Nephron (organoid): ENCODE measurements at regions not wholly inside any gene's neighbourhood (a gene's known extent, or its start where the extent isn't known, plus 50 kb on each side); places are given as distances from the start of the nearest gene placed in this dataset.
"Not testable (repeated sequence)": the region's sequence is repeated elsewhere in the genome, so short reads cannot be mapped to it uniquely, and the experiment has no call there.

ENCODE experiments used
- H3K27ac Mint-ChIP-seq, 3 experiments: 2 replicates each; pipeline ENCODE4 v1.8.0; 2020; ENCODE audit warnings: mixed read lengths in 3 of 3, mild to moderate bottlenecking in 2 of 3, moderate library complexity in 1 of 3
- H3K27me3 Mint-ChIP-seq: 2 replicates; pipeline ENCODE4 v1.8.0; 2021; ENCODE audit warnings: low read depth, mild to moderate bottlenecking, moderate library complexity, mixed read lengths
- H3K36me3 Mint-ChIP-seq: 2 replicates; pipeline ENCODE4 v1.8.0; 2020; ENCODE audit warnings: low read depth, mixed read lengths
- H3K4me1 Mint-ChIP-seq: 2 replicates; pipeline ENCODE4 v1.8.0; 2020; ENCODE audit warnings: mixed read lengths
- H3K4me3 Mint-ChIP-seq, 3 experiments: 2 replicates each; pipeline ENCODE4 v1.8.0; 2020; ENCODE audit warnings: mild to moderate bottlenecking in 3 of 3, mixed read lengths in 3 of 3, moderate library complexity in 2 of 3
- H3K9me3 Mint-ChIP-seq: 2 replicates; pipeline ENCODE4 v1.8.0; 2020; ENCODE audit warnings: mixed read lengths
- TF ChIP-seq, protein P1 (sequence below), 3 experiments: fragments of 200-600 bp; sonication (generic); IDR thresholded peaks; one replicate each; pipeline ENCODE4 v1.5.0; 2021; ENCODE audit warnings: antibody characterized with exemption in 3 of 3; ENCODE audit not compliant: unreplicated experiment in 3 of 3

DNA sequence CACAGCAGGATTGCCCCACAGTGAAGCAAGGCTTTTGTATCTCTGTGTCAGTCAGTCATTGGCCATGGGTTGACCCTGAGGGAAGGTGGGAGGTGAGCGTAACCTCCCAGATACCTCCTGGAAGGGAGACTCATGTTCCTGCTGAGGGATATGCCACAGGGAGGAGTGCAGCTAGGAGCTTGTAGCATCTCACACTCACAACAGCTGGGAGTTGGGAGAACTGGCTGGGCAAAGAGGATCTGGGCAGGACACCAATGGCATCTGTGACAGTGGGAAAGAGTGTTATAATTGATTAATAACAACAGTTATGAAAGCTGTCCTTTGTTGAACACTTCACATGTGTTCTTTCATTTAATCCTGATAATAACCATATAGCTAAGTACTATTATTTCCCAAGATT is 171.0 kb downstream of the TLE3 start:
- Mint-ChIP-seq H3K4me1 (peaks cover 18% of the 10 kb centered on the region), H3K27me3 (peaks cover 5% of the 10 kb centered on the region), H3K27ac (no peak overlapping the region), H3K36me3 (peaks cover 5% of the 10 kb centered on the region), H3K9me3 (peaks cover 62% of the 10 kb centered on the region), H3K4me3 (no peak overlapping the region)
- TF ChIP-seq, protein P1, sequence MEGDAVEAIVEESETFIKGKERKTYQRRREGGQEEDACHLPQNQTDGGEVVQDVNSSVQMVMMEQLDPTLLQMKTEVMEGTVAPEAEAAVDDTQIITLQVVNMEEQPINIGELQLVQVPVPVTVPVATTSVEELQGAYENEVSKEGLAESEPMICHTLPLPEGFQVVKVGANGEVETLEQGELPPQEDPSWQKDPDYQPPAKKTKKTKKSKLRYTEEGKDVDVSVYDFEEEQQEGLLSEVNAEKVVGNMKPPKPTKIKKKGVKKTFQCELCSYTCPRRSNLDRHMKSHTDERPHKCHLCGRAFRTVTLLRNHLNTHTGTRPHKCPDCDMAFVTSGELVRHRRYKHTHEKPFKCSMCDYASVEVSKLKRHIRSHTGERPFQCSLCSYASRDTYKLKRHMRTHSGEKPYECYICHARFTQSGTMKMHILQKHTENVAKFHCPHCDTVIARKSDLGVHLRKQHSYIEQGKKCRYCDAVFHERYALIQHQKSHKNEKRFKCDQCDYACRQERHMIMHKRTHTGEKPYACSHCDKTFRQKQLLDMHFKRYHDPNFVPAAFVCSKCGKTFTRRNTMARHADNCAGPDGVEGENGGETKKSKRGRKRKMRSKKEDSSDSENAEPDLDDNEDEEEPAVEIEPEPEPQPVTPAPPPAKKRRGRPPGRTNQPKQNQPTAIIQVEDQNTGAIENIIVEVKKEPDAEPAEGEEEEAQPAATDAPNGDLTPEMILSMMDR (IDR thresholded peaks at IDR 0.05; ENCODE audit: unreplicated experiment in 3 of 3) = no peak

DNA sequence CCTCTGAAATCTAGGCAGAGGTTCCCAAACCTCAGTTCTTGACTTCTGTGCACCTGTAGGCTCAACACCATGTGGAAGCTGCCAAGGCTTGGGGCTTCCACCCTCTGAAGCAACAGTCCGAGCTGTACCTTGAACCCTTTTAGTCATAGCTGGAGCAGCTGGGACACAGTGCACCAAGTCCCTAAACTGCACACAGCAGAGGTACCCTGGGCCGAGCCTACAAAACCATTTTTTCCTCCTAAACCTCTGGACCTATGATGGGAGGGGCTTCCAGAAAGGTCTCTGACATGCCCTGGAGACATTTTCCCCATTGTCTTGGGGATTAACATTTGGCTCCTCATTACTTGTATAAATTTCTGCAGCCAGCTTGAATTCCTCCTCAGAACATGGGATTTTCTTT is 168.8 kb downstream of the TLE3 start:
- H3K27me3 Mint-ChIP-seq = peaks cover 10% of the 10 kb centered on the region
- H3K4me3 Mint-ChIP-seq, H3K27ac Mint-ChIP-seq, H3K36me3 Mint-ChIP-seq: not testable (repeated sequence)
- H3K4me1 Mint-ChIP-seq = peaks cover 23% of the 10 kb centered on the region
- peaks cover 49% of the 10 kb centered on the region for H3K9me3 Mint-ChIP-seq

DNA sequence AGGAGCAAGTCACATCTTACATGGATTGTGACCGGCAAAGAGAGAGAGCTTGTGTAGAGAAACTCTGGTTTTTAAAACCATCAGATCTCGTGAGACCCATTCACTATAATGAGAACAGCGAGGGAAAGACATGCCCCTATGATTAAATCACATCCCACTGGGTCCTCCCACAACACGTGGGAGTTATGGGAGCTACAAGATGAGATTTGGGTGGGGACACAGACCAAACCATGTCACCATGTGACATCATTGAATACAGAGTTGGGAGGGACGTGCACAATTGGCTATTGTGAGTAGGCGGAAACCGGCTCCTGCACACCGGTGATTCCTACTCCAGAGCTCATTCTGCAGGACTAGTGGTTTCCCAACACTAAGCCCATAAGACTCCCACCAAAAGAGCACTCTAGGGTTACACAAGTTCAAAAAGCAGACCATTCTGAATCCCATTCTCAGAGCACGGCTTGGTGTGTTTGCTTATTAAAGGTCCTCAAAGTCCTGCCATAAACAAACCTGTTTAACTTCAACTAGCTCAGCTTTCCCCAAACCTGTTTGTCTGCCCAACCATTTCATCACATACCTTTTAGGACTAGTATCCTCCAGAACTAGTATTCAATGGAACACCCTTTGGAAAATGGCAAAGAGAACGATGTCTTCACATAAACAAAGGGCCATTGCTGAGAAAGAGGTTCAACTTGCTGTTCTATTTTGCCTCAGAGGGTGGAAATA is 167.6 kb downstream of the TLE3 start:
- Mint-ChIP-seq H3K36me3 (no peaks in the 10 kb centered on the region), H3K4me3 (no peak overlapping the region), H3K9me3 (peaks cover 46% of the 10 kb centered on the region), H3K27me3 (peaks cover 19% of the 10 kb centered on the region), H3K4me1 (peaks cover 23% of the 10 kb centered on the region), H3K27ac (no peak overlapping the region)
- TF ChIP-seq, protein P1 (IDR thresholded peaks at IDR 0.05; ENCODE audit: unreplicated experiment in 3 of 3) = no peak

DNA sequence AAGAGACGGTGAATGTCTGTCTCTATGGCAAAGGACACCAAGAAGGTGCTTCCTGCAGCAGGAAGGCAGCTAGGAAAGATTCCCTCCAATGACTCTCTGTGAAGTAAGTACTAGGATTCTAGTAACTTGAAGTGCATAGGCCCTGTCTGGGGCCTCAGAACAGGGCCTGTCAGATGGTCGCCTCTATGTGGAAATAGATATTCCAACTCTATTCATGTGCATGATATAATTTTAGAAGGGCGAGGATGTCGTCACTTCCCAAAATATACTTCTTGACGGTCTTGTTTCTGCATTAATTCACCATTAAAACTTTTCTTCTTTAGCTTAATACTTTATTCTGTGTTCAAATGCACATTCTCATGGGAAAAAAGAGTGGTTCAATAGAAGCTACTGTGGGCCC is 167.0 kb downstream of the TLE3 start:
- Mint-ChIP-seq H3K4me1 (peaks cover 23% of the 10 kb centered on the region), H3K4me3 (no peak overlapping the region), H3K36me3 (no peaks in the 10 kb centered on the region), H3K9me3 (peaks cover 46% of the 10 kb centered on the region), H3K27me3 (peaks cover 26% of the 10 kb centered on the region), H3K27ac (no peak overlapping the region)
- TF ChIP-seq, protein P1 (IDR thresholded peaks at IDR 0.05; ENCODE audit: unreplicated experiment in 3 of 3) = no peak

DNA sequence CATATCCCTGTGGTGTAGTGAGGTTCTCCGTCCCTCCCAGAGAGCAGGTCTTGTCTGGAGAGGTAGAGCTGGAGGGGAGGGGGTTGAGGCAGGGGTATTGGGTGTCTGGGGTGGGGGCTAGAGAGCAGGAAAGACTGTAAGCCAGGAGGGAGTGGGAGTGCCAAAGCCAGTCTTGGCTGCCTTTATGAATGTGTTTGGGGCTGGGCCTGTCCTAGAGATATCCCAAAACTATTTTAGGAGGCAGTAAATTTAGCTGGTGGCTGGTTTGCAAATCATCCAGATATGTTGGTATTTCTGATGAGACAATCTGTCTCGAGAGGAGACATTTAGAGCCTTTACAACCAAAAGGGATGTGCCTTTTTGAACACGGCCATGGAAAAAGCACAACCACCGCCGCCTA is 166.6 kb downstream of the TLE3 start:
- H3K4me1 Mint-ChIP-seq = peaks cover 23% of the 10 kb centered on the region
- H3K27me3 Mint-ChIP-seq = peaks cover 27% of the 10 kb centered on the region
- H3K4me3 Mint-ChIP-seq = no peak overlapping the region
- no peaks in the 10 kb centered on the region for H3K36me3 Mint-ChIP-seq
- peaks cover 45% of the 10 kb centered on the region for H3K9me3 Mint-ChIP-seq
- TF ChIP-seq, protein P1 (IDR thresholded peaks at IDR 0.05; ENCODE audit: unreplicated experiment in 3 of 3) = no peak
- no peak overlapping the region for H3K27ac Mint-ChIP-seq

DNA sequence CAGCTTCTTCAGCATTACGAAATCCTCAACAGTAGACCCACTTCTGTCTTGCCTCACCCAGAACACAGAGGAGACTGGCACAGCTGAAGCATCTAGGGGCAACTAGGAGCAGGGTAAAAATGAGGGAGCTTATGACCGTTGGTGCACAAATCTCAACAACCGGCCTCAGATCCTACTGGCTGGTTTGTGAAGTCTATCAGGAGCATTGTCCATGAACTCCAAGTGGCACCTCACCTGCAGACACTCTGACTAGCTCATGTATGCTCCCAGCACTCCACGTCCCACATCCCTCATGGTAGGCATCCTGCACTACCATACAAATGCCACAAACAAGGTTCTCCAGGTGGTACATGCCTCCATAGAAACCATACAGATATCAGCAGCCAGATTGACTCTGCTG is 163.1 kb downstream of the TLE3 start:
- peaks cover 25% of the 10 kb centered on the region for H3K4me1 Mint-ChIP-seq
- H3K9me3 Mint-ChIP-seq = peaks cover 28% of the 10 kb centered on the region
- TF ChIP-seq, protein P1 (IDR thresholded peaks at IDR 0.05; ENCODE audit: unreplicated experiment in 3 of 3) = no peak
- no peak overlapping the region for H3K27ac Mint-ChIP-seq
- H3K27me3 Mint-ChIP-seq = peaks cover 34% of the 10 kb centered on the region
- no peaks in the 10 kb centered on the region for H3K36me3 Mint-ChIP-seq
- no peak overlapping the region for H3K4me3 Mint-ChIP-seq
